ENCODE measurements at regions not wholly inside any gene's neighbourhood (a gene's known extent, or its start where the extent isn't known, plus 50 kb on each side); places are given as distances from the start of the nearest gene placed in this dataset.

GRCh38 chr2:12603781-12604295 is 112.9 kb upstream of the TRIB2 start:
- Histone ChIP-seq H3K36me3 (ENCODE audit: control insufficient read depth in 2 of 2, extremely low read depth in 1 of 2, insufficient read depth in 2 of 2, low read length in 2 of 2) (no peaks in the 10 kb centered on the region), H3K4me3 (ENCODE audit: control insufficient read depth in 2 of 3, extremely low read depth in 1 of 3, insufficient read depth in 2 of 3, low read depth in 1 of 3, low read length in 3 of 3) (no peak overlapping the region), H3K4me2 (ENCODE audit: control insufficient read depth, extremely low read depth, insufficient read depth, low read depth, low read length) (no peak overlapping the region), H3K4me1 (ENCODE audit: control insufficient read depth, extremely low read depth, insufficient read depth, low read length) (no peaks in the 10 kb centered on the region), H3K27me3 (ENCODE audit: control insufficient read depth, extremely low read depth, insufficient read depth, low read length) (no peaks in the 10 kb centered on the region), H3K9me3 (ENCODE audit: control insufficient read depth, low read depth, low read length) (no peaks in the 10 kb centered on the region), H2AFZ (ENCODE audit: control insufficient read depth, low read length) (no peak overlapping the region), H3K27ac (ENCODE audit: control insufficient read depth, insufficient read depth, low read length) (no peak overlapping the region), H4K20me1 (ENCODE audit: control insufficient read depth, extremely low read depth, insufficient read depth, low read length) (no peaks in the 10 kb centered on the region), H3K9ac (ENCODE audit: control insufficient read depth, extremely low read depth, insufficient read depth, low read length) (no peak overlapping the region), H3K9me1 (ENCODE audit: control insufficient read depth, extremely low read depth, insufficient read depth, low read length) (no peaks in the 10 kb centered on the region), H3K79me2 (ENCODE audit: control insufficient read depth, insufficient read depth, low read length) (no peaks in the 10 kb centered on the region)
- TF ChIP-seq EZH2 (IDR thresholded peaks at IDR 0.05; ENCODE audit: low read length) (no peak), CTCF (optimal IDR thresholded peaks at IDR 0.05 in 1 of 3, IDR thresholded peaks at IDR 0.05 in 1 of 3, conservative IDR thresholded peaks at IDR 0.05 in 1 of 3; ENCODE audit: extremely low read depth in 1 of 3, insufficient read depth in 2 of 3, low read length in 3 of 3) (no peak)
- FAIRE-seq, result no peak
- DNase-seq (ENCODE audit: low read depth, low spot score), result no peak
- dilution Hi-C loops (cut with MboI; ENCODE audit: extremely low pct_ligation_motif_present, low sequenced_read_pairs), result no loop called here

- FAIRE-seq, result no peak
- no peak overlapping the region for H3K9ac ChIP-seq (ENCODE audit: control insufficient read depth, extremely low read depth, insufficient read depth, low read length)
- no peaks in the 10 kb centered on the region for H3K79me2 ChIP-seq (ENCODE audit: control insufficient read depth, insufficient read depth, low read length)
- H3K4me1 ChIP-seq (ENCODE audit: control insufficient read depth, extremely low read depth, insufficient read depth, low read length), result no peaks in the 10 kb centered on the region
- H3K9me1 ChIP-seq (ENCODE audit: control insufficient read depth, extremely low read depth, insufficient read depth, low read length), result no peaks in the 10 kb centered on the region
- dilution Hi-C loops (cut with MboI; ENCODE audit: extremely low pct_ligation_motif_present, low sequenced_read_pairs), result no loop called here
- no peaks in the 10 kb centered on the region for H4K20me1 ChIP-seq (ENCODE audit: control insufficient read depth, extremely low read depth, insufficient read depth, low read length)
- no peak overlapping the region for H3K4me3 ChIP-seq (ENCODE audit: control insufficient read depth in 2 of 3, extremely low read depth in 1 of 3, insufficient read depth in 2 of 3, low read depth in 1 of 3, low read length in 3 of 3)
- no peak overlapping the region for H3K4me2 ChIP-seq (ENCODE audit: control insufficient read depth, extremely low read depth, insufficient read depth, low read depth, low read length)
- H2AFZ ChIP-seq (ENCODE audit: control insufficient read depth, low read length), result no peak overlapping the region
- no peaks in the 10 kb centered on the region for H3K9me3 ChIP-seq (ENCODE audit: control insufficient read depth, low read depth, low read length)
- H3K27me3 ChIP-seq (ENCODE audit: control insufficient read depth, extremely low read depth, insufficient read depth, low read length), result no peaks in the 10 kb centered on the region
- H3K36me3 ChIP-seq (ENCODE audit: control insufficient read depth in 2 of 2, extremely low read depth in 1 of 2, insufficient read depth in 2 of 2, low read length in 2 of 2), result no peaks in the 10 kb centered on the region
- no peak for TF ChIP-seq CTCF (optimal IDR thresholded peaks at IDR 0.05 in 1 of 3, IDR thresholded peaks at IDR 0.05 in 1 of 3, conservative IDR thresholded peaks at IDR 0.05 in 1 of 3; ENCODE audit: extremely low read depth in 1 of 3, insufficient read depth in 2 of 3, low read length in 3 of 3)
- TF ChIP-seq EZH2 (IDR thresholded peaks at IDR 0.05; ENCODE audit: low read length), result no peak
- no peak for DNase-seq (ENCODE audit: low read depth, low spot score)
- H3K27ac ChIP-seq (ENCODE audit: control insufficient read depth, insufficient read depth, low read length), result no peak overlapping the region
Observed at GRCh38 chr2:12604341-12604740, 112.4 kb upstream of the TRIB2 start.
